NCI-H187 (cell line): ENCODE measurements at regions not wholly inside any gene's neighbourhood (a gene's known extent, or its start where the extent isn't known, plus 50 kb on each side); places are given as distances from the start of the nearest gene placed in this dataset.
"Not testable (repeated sequence)": the region's sequence is repeated elsewhere in the genome, so short reads cannot be mapped to it uniquely, and the experiment has no call there.

ENCODE experiments used
- DNase-seq, 2 experiments: peaks; one replicate each; lab custom pipeline; 2025; lab: John Stamatoyannopoulos, UW

DNA sequence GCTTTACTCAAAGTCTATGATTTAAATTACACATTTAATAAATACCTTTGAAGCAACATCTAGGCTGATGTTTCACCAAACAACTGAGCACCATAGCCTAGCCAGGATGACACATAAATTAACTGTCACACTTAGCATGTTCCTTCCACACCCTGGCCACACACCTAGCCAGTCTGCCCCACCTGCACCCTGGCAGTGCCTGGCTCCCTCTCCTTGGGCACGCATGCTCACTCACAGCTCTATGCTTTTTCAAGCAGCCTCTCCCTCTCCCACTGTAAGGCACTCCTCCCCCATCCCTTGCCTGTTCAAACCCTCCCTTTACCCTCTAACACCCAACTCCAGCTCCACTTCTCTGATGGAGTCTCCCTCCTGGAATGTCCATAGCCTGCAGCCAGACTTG is 357.6 kb upstream of the KLHL29 start:
- no peak for DNase-seq

DNA sequence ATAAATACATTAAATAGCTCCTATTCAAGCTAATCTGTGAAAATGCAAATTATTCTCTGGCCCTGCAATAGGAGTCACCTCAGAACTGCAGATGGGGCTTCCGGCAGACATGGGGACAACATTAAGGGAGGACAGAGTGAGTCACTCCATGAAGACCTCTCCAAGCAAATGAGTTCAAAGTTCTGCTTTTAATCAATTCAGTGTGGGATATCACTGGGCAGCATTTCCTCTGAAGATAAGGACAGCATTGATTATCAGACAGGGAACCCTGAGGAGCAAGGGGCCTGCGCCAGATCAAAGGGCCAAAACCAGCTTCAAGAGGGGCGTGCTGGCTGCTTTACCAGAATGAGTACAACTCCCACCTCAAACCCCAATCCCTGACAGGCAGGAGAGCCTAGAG is 356.9 kb upstream of the KLHL29 start:
- DNase-seq = no peak

DNA sequence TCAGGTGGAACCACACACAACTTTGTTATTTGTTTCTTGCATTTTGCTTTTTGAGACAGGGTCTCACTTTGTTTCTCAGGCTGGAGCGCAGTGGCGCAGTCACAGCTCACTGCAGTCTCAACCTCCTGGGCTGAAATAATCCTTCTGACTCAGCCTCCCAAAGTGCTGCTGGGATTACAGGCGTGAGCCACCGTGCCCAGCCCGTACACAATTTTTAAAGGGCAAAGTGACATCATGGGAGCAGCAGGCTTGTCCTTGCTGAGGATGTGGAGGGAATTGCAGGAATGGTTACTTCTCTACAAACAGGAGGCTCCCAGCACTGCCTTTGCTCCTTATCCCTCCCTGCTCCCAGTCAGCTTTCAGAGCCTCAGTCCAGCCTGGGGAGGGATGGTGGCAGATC is 355.9 kb upstream of the KLHL29 start:
- no peak for DNase-seq

DNA sequence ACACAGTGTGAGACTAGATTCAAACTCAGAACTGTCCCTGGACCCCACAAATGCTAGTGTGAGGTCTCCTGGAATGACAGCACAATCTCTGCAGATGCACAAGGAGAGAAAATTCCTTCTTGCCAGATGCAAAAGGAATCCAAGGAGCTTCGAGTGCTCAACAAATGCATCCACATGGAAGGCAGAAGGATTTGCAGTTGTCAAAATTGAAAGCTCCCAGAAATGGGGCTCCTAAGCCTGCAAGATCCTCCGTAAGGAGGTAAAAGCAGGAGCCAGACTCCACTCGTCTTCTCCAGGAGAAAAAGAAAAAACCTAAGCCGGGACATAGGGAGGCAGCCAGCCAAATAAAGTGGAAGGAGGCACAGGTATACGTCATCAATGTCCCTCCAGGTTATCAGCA is 355.0 kb upstream of the KLHL29 start:
- no peak for DNase-seq

DNA sequence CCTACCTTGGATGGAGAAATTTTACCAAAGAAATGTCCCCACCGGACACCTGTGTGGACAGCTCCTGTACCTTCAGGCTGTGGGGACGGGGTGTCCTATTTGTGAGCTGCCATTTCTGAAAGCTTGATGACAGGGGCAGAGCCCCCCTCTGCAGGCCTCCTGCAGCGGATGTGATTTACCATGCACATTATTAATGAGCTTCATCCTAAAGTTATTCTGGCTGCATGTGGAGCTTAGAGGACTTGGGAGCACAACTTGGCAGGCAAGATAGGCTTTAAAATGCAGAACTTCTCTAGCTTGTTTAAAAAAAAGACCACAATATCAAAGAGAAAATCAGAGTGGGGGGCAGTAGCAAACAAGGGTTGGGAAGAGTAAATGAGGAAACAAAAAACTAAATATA is 350.0 kb upstream of the KLHL29 start:
- no peak for DNase-seq

DNA sequence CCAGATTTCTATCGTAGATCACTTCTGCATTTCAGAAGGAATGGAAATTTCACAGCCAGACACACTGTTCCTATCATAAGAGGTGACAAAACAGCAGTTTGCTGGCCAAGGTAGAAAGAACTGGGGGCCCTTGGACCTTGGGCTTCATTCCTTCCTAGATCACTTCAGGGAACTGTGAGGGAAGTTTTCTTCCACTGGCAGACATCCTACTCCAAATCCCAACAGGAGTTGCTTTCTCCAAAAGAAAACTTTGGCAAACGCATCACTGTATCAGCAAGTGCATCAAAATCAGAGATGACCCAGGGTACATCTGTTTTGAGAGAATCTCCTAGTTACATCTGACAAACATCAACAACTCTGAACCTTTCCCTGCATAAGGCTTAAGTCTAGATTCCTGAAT is 348.4 kb upstream of the KLHL29 start:
- no peak for DNase-seq

DNA sequence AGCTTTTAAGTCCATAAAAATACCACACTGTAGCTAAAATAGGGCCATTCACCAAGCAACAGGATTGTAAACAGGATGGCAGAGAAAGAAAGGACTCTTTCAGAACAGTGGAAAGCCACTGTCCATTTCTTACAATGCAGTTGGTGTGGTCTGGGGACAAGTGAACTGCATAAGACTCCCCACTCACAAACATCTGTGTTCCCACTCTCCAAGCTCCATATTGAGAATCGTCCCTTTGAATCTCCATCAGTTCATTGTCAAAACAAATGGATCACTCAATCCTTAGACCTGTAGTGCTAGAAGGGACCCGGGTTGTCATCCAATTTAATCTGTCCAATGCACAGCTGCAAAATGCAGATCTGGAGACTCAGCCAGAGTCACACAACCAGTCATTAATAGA is 347.4 kb upstream of the KLHL29 start:
- DNase-seq = no peak

DNA sequence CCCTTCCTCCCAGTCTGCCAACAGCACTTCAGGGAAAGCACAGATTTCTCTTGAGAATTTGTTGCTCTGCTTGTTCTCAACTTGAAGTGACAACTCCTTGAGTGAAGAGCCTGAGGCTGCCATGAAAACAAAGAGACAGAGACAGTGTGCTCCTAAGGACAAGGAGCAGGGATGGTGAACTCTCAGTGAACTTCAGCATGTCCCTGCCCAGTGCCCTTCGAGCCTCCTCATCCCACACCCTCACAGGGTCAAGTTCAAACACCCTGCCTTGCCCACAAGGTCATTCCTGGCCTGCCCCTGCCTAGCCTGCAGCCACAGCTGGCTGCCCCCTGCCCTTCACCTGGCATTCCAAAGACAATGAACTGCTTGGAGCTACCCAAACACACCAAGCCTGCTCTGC is 343.5 kb upstream of the KLHL29 start:
- DNase-seq = no peak

DNA sequence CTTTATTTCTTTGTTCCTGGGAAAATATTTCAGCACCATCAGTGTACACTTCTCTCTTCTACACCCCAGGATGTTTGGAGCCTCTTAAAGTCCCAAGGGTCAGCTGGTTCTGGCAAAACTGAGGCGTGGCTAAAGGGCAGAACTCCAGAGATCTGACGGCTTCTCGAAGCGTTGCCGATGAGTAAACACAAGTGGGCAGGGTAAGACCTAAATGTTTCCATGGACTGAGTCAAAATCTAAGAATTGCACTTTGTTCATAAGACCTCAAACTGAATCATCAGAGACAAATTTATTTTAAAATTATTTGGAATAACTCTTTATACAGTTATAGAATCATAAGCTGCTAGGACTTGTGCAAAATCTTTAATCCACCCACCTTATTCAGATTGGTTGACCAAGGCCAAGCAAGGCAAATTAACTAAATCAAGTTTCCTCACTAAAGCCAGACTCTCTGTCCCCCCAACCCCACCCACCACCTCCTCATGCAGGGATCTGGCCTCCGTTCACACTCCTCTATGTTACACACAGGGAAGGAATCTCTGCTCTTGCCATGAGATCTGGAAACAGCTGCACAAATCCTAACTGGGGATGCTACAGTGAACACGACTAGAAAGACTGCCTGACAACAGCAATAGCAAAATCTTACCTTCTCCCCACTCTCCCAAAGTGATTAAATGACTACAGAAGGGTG is 342.6 kb upstream of the KLHL29 start:
- DNase-seq = no peak

DNA sequence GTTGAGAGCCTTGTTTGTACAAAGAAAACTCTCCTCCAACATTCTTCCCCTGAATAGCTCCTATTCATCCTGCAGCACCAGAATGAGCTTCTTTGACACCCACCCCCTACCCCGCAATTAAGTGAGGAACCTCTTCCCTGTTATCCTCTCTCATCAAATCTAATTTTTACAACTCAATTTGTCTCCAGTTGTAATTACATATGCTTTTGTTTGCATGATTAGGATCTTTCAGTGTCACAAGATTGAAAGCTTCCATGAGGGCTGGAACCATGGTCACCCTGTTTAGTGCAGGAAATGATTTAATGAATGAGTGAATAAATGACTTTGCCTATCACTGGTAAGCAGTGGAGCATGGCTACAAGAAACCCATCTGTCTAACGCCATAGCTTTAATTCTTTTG is 334.6 kb upstream of the KLHL29 start:
- no peak for DNase-seq

DNA sequence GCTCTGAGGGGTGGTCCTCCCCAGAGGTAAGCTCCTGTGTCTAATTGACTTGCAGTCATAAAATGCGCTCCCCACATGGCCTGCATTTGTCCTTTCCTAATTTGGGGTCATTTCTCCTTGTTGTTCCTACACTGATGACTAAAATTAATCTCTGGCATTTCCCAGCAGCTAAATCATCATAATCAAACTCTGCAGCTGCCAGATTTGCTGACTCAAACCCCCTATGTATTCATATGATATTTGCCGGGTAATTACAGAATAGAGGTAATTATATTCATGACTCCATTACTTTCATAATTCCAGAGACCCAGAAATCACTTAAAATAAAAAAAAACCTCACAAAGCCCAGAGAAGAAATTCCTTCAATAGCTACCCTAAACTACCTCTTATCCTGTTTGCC is 331.4 kb upstream of the KLHL29 start:
- no peak for DNase-seq

DNA sequence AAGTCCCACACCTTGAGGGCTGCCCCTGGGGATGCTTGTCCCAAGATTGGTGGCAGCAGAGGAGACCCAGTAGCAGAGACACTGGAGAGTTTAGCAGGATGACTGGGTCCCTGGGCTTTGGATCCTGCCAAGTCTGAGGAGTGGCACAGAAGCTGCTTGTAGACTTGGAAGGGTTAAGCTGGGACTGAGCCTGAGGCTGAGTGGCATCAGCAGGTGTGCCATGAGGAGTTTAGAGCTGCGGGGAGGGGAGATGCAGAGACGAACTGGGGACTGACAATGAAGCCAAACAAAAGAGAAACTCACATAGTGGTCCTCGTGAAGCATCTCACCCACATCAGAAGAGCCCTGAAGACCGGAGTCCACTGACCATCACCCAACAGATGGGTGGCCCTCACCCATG is 329.7 kb upstream of the KLHL29 start:
- no peak for DNase-seq

DNA sequence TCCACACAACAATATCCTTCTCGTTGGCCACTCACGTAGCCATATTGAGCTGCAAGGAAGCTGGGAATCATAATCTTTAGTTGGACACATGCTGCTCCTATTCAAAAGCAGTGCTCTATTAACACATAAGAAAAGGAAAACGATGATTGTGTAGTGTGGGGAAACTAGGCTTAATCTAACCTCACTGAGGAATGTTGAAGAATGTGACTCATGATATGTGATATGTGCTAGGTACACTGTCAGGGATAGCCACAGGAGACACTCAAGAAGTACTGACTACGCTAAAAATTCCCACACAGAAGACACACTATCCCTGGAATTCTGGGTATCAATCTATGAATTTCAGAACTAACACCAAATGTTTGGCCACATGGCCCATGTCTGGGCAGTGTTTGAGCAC is 328.1 kb upstream of the KLHL29 start:
- DNase-seq = not testable (repeated sequence)

DNA sequence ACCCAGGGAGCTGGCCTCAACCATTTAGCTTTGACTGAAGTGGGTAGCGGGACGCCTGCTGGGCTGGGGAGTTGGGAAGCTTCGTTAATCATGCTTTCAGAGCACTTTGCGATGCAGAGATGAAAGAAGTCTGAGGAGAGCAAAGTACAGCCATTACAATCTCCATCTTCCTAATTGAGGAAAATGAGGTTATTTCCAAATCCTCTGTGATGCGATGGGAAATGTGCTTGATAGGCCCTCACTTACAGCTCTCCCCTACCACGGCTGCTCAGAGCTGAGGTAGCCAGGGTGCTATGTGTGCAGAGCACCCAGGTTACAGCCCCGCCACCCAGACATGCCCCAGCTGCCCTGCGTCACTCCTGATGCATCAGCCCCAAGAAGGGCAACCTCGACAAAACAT is 326.5 kb upstream of the KLHL29 start:
- no peak for DNase-seq

DNA sequence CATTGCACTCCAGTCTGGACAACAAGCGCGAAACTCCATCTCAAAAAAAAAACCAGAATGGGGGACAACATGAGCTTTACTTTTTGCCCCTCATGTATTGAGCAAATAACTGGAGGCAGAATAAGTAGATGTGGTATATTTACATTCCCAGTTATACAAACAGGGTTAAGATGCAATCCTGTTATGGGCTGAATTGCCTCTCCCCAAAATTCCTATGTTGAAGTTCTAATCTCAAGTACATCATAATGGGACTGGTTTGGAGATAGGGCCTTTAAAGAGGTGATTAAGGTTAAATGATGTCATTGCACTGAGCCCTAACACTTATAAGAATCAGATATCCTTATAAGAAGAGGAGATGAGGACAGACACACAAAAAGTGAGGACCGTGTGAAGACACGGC is 319.8 kb upstream of the KLHL29 start:
- DNase-seq = no peak

DNA sequence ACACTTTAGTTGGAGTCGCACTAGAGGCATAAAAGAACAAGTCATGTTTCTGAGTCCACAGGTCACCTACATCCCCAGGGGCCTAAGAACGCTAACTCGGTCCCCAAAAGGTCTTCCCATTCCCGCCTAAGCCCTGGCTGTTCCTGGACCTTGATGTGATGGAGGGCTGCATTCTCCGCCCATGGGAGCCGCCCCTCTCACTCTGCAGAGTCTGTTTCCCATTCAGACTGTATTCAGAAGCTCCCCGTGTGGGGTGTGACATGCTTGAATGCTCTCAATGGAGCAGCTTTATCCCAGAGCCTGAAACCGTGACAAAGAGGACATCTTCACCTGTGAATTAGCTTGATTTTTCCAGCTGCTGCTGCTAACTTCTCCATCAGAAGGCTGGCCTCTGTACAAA is 319.0 kb upstream of the KLHL29 start:
- DNase-seq = peak; percentile 47 to 60

DNA sequence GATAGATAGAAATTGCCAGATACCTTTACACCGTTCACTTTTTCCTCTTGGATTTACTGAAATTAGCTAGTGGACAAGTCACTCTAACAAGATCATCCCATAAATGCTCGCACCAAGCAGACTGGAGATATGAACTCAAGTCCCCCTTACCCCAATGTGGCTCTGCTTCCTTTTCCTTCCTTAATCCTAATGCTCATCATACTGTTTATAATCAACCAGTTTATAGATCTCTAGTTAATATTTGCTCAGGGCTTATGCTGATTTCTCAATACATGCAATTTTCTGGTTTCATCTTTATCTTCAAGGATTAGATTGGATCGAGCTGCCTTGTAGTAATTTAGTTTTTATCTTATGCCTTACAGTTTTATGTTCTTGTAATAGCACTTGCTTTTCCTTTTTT is 318.3 kb upstream of the KLHL29 start:
- no peak for DNase-seq

DNA sequence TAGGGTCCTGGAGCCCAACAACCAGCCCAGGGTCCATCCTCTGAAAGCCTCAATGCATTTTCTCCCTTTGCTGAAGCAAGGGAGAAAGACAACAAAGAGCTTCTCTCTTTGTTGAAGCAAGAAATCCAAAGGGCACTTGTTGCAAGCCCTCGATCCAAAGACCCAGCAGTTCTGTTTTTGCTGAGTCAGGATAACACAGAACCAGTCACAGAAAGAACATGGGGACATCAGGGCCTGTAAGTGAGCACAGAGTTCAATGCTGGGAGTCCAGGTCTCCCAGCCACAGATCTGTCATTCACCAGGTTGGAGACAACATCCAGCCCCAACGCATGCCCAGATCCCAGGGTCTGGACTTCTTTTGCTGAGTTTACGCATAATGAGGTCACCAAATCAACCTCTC is 315.8 kb upstream of the KLHL29 start:
- DNase-seq = no peak

DNA sequence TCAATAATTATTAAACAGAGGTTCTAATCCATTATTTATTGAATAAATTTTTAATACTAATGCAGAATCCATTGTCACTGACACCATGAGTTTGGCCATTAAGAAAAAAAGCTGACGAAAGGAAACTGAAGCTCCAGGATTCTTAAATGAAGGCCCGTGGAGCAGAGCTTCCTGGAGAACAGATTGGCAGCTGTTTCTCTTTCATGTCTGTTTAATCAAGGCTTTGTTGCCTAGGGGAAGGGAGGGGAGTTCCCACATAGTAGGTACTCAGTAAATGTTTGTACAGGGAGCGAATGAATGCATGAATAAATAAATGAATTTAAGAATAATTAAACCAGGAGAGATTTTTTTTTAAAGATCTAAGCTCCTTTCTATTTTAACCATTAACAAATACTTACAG is 315.1 kb upstream of the KLHL29 start:
- DNase-seq = no peak

DNA sequence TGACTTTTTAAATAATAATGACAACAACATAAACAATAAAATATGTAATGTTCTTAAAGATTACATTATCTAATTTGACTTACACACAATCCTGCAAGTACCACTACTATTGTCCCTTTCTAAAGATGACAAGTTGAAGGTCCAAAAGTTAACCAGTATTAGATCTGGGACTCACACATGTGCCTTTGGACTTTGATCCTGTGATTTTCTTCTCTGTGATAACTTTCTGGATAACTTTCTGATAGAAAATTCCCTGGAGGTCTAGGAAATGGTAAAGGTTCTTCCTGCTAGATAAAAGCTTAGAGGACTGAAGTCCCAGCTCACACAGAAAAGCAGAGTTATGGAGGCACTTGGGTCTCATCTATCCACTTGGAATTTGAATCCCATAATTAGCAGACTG is 311.9 kb upstream of the KLHL29 start:
- DNase-seq = no peak

DNA sequence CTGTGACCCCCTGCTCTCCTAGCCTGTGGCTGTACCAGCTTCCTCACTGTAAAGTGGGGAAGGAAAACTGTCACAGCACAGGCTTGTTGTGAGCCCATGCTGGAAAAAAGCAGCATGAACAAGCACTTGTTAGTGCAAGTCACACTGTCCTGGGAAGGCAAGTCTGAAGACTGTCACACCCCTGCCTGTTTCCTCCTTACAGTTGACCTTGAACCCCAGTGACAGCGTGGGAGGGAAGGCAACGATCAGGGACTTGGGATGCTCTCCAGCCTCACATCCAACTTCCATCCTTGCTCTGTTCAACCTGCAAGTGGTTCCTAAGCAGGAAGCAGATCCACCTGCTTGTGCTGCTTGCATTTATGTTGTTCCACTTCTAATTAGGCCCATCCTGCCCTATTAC is 311.3 kb upstream of the KLHL29 start:
- no peak for DNase-seq

DNA sequence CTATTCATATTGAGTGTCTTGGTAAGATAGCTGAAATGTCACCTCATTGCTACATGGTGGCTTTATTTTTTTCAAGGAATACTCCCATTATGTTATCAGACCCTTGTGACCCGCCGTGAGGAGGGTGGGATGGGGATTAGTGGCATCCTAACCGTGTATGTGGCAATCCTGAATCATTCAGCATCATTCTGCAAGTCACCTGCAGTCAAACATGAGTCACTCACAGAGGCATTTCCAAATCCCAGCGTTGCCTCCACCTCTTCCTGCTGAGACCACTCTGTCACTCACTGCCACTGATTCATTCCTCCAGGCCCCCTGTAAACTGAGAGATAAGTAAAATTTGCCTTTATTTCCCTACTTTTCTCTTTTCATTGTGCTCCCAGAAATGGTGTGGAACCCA is 307.4 kb upstream of the KLHL29 start:
- no peak for DNase-seq

DNA sequence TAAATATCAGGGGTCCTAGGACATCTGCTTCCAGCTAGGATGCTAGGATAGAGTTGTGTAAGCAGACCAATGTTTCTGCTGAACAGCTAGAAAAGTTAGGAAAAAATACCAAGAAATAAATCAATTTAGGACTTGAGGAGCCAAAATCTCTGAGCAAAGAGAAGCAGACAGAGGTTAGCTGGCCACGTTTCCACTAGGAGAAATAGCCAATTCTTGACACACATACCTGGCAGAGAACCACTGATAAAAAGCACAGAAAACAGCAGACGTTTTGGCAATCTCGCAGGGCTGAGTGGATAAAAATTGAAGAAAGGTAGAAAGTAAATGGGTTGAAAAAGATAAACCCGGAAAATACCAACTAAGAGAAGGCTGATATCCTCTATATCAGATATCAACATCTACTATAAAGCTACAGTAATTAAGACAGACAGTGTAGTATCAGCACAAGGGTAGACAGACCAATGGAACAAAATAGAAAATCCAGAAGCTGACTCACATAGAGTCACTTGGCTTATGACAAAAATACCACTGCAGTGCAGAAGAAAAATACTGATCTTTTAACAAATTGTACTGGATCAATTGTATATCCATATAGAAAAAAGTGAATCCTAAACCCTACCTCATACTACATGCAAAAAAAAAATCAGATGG is 306.1 kb upstream of the KLHL29 start:
- no peak for DNase-seq

DNA sequence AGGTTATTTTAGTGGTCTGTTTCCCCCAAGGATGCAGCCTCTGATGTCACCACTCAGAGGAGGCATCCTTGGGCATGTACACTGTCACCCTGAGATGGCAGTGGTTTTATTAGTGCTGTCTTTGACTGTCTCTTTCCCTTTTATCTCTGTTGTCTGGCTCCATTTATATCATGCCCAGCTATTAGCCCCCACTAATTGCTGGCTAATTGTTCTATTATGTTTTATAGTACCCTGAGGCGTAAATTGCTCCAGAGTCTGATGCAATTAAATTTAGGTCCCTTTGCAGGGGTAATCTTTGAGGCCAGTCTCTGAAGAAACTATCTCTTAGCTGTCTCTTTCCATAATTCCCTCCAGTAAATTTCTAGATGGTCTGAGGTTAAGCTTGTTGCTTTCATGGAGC is 301.0 kb upstream of the KLHL29 start:
- DNase-seq = no peak
